ENCODE measurements at regions not wholly inside any gene's neighbourhood (a gene's known extent, or its start where the extent isn't known, plus 50 kb on each side); places are given as distances from the start of the nearest gene placed in this dataset.

GRCh38 chr19:30888937-30889336 is 460.3 kb downstream of the TSHZ3 start:
- DNase-seq: no peak

GRCh38 chr19:30887042-30887441 is 462.2 kb downstream of the TSHZ3 start:
- DNase-seq: no peak

- no peak for DNase-seq
Observed at GRCh38 chr19:30886222-30886621, 463.0 kb downstream of the TSHZ3 start.

- no peak for DNase-seq
Observed at GRCh38 chr19:30884146-30884812, 465.0 kb downstream of the TSHZ3 start.

- no peak for DNase-seq
Observed at GRCh38 chr19:30883071-30883470, 466.2 kb downstream of the TSHZ3 start.

GRCh38 chr19:30882411-30883005 is 466.7 kb downstream of the TSHZ3 start:
- DNase-seq: no peak

- DNase-seq: no peak
Observed at GRCh38 chr19:30881930-30882329, 467.3 kb downstream of the TSHZ3 start.

- no peak for DNase-seq
Observed at GRCh38 chr19:30881281-30881680, 468.0 kb downstream of the TSHZ3 start.

- DNase-seq: no peak
Observed at GRCh38 chr19:30880551-30880950, 468.7 kb downstream of the TSHZ3 start.

GRCh38 chr19:30880151-30880550 is 469.1 kb downstream of the TSHZ3 start:
- DNase-seq: no peak

GRCh38 chr19:30879736-30880135 is 469.5 kb downstream of the TSHZ3 start:
- DNase-seq: no peak

GRCh38 chr19:30879225-30879624 is 470.0 kb downstream of the TSHZ3 start:
- DNase-seq: no peak

GRCh38 chr19:30878495-30878894 is 470.7 kb downstream of the TSHZ3 start:
- no peak for DNase-seq

- no peak for DNase-seq
Observed at GRCh38 chr19:30877661-30878113, 471.5 kb downstream of the TSHZ3 start.

- no peak for DNase-seq
Observed at GRCh38 chr19:30873691-30874090, 475.5 kb downstream of the TSHZ3 start.

GRCh38 chr19:30873003-30873402 is 476.2 kb downstream of the TSHZ3 start:
- no peak for DNase-seq

GRCh38 chr19:30871979-30872378 is 477.3 kb downstream of the TSHZ3 start:
- DNase-seq: no peak

- no peak for DNase-seq
Observed at GRCh38 chr19:30870876-30871275, 478.4 kb downstream of the TSHZ3 start.

- DNase-seq: no peak
Observed at GRCh38 chr19:30865511-30865910, 483.7 kb downstream of the TSHZ3 start.

- DNase-seq: no peak
Observed at GRCh38 chr19:30864391-30865215, 484.6 kb downstream of the TSHZ3 start.

GRCh38 chr19:30862876-30863275 is 486.4 kb downstream of the TSHZ3 start:
- DNase-seq: no peak

- no peak for DNase-seq
Observed at GRCh38 chr19:30861919-30862318, 487.3 kb downstream of the TSHZ3 start.

GRCh38 chr19:30857966-30858490 is 485.8 kb downstream of the ZNF536 start:
- DNase-seq: no peak

GRCh38 chr19:30857388-30857787 is 485.2 kb downstream of the ZNF536 start:
- DNase-seq: no peak
